PC-9 (cell line): ENCODE measurements at regions not wholly inside any gene's neighbourhood (a gene's known extent, or its start where the extent isn't known, plus 50 kb on each side); places are given as distances from the start of the nearest gene placed in this dataset.
A peak's percentile ranks its signal among the peaks of the same experiment; 100 is the strongest.

Source experiments
- BruUV-seq: library from RNA; stranded (reverse); fragments of 400-500 nt; replicated peaks from 2 replicates; lab custom pipeline; 2021; lab: Mats Ljungman, UMichigan
- CTCF ChIA-PET: fragments of 300-600 bp; sonication (Branson Sonifier 250); formaldehyde crosslinking; loops from one replicate; lab custom pipeline; 2022; ENCODE audit warnings: antibody characterized with exemption; lab: Charles Lee
- POLR2A ChIA-PET: fragments of 300-600 bp; sonication (Branson Sonifier 250); formaldehyde crosslinking; loops from one replicate; lab custom pipeline; 2022; ENCODE audit warnings: antibody characterized with exemption; ENCODE audit not compliant: unreplicated experiment; lab: Charles Lee
- DNase-seq, 2 experiments: peaks; one replicate each; pipeline versions ENCODE4 v3.0.0 to v3.0.0-alpha.2; 2015 to 2022; ENCODE audit warnings: mixed read lengths in 1 of 2
- H2AFZ ChIP-seq: fragments of 200-600 bp; sonication (generic); 2 replicates; pipeline ENCODE4 v1.8.1; 2017; ENCODE audit warnings: antibody characterized with exemption
- H3F3A ChIP-seq: fragments of 200-600 bp; sonication (generic); 2 replicates; pipeline ENCODE4 v1.8.1; 2017; ENCODE audit warnings: antibody characterized with exemption, mild to moderate bottlenecking, low read depth; ENCODE audit not compliant: insufficient read depth
- H3K27ac ChIP-seq: fragments of 200-600 bp; sonication (generic); 2 replicates; pipeline ENCODE4 v1.6.1; 2016; ENCODE audit warnings: mixed run types
- H3K27me3 ChIP-seq: fragments of 200-600 bp; sonication (generic); 2 replicates; pipeline ENCODE4 v1.6.1; 2016; ENCODE audit warnings: low read depth, mixed run types; ENCODE audit not compliant: insufficient read depth
- H3K36me3 ChIP-seq: fragments of 200-600 bp; sonication (generic); 2 replicates; pipeline ENCODE4 v1.6.1; 2016; ENCODE audit warnings: low read depth, mixed run types
- H3K4me1 ChIP-seq: fragments of 200-600 bp; sonication (generic); replicated peaks from 2 replicates; pipeline ENCODE4 v1.6.1; 2016; ENCODE audit warnings: mixed run types; ENCODE audit not compliant: insufficient read depth
- H3K4me2 ChIP-seq: fragments of 200-600 bp; sonication (generic); 2 replicates; pipeline ENCODE4 v1.6.1; 2017; ENCODE audit warnings: mixed run types
- H3K4me3 ChIP-seq: fragments of 200-600 bp; sonication (generic); 2 replicates; pipeline ENCODE4 v1.6.1; 2016; ENCODE audit warnings: mixed run types
- H3K79me2 ChIP-seq: fragments of 200-600 bp; sonication (generic); 2 replicates; pipeline ENCODE4 v1.6.1; 2017; ENCODE audit warnings: low read depth, mixed run types
- H3K9me2 ChIP-seq: fragments of 200-600 bp; sonication (generic); 2 replicates; pipeline ENCODE4 v1.8.1; 2017; ENCODE audit warnings: mild to moderate bottlenecking; ENCODE audit not compliant: insufficient read depth
- H3K9me3 ChIP-seq: fragments of 200-600 bp; sonication (generic); 2 replicates; pipeline ENCODE4 v1.8.1; 2016; ENCODE audit warnings: low read depth; ENCODE audit not compliant: insufficient read depth
- H4K20me1 ChIP-seq: fragments of 200-600 bp; sonication (generic); 2 replicates; pipeline ENCODE4 v1.8.1; 2017; ENCODE audit not compliant: insufficient read depth
- EZH2 ChIP-seq: fragments of 200-600 bp; sonication (generic); IDR thresholded peaks from 2 replicates; pipeline ENCODE4 v1.8.0; 2017; ENCODE audit warnings: antibody characterized with exemption, low read depth
- intact Hi-C: fragments of 100-400 bp; cut with micrococcal nuclease; formaldehyde crosslinking; loops from one replicate; pipeline ENCODE4 v1.10.0; 2022; ENCODE audit not compliant: unreplicated experiment
- TF ChIP-seq, protein P1 (sequence below): fragments of 200-600 bp; sonication (generic); conservative IDR thresholded peaks from 2 replicates; pipeline ENCODE4 v1.6.1; 2017; ENCODE audit warnings: mixed run types, antibody characterized with exemption, mild to moderate bottlenecking, moderate library complexity

DNA sequence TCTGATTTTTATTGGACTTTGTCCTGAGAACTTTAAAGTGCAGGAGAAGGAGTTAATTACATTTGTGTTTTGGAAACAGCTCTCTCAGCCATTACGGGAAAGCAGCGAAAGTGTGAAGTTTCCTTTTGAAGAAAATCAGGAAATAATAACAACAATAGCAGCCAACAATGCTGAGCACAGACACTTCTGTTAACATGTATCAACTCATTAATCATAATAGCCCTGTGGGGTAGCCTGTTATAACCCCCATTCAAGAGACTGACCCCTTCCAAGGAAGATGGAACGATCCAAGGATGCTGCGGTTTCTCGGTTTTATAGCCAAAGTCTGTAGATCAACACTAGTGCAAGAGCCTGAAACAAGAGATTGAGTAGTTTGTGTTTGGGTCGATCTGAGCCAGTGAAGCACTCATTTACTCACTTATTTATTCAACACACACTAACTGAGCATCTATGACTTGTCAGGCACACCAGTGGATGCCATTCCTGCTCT lies 195.5 kb downstream of the DRD1 start:
- no peak for DNase-seq
- Histone ChIP-seq H4K20me1 (no peaks in the 10 kb centered on the region), H3K79me2 (no peaks in the 10 kb centered on the region), H3K4me1 (no peaks in the 10 kb centered on the region), H3K9me2 (no peaks in the 10 kb centered on the region), H3K9me3 (no peaks in the 10 kb centered on the region), H2AFZ (no peak overlapping the region), H3K4me3 (no peak overlapping the region), H3K36me3 (no peaks in the 10 kb centered on the region), H3K27me3 (0 out of 2 replicates have a peak, but pooled peaks cover 9% of the 10 kb centered on the region), H3F3A (no peaks in the 10 kb centered on the region), H3K27ac (no peak overlapping the region), H3K4me2 (no peak overlapping the region)
- ChIA-PET CTCF (no interaction called here), POLR2A (no interaction called here)
- intact Hi-C loops: no loop called here
- BruUV-seq: no TSS peak
- TF ChIP-seq, protein P1, sequence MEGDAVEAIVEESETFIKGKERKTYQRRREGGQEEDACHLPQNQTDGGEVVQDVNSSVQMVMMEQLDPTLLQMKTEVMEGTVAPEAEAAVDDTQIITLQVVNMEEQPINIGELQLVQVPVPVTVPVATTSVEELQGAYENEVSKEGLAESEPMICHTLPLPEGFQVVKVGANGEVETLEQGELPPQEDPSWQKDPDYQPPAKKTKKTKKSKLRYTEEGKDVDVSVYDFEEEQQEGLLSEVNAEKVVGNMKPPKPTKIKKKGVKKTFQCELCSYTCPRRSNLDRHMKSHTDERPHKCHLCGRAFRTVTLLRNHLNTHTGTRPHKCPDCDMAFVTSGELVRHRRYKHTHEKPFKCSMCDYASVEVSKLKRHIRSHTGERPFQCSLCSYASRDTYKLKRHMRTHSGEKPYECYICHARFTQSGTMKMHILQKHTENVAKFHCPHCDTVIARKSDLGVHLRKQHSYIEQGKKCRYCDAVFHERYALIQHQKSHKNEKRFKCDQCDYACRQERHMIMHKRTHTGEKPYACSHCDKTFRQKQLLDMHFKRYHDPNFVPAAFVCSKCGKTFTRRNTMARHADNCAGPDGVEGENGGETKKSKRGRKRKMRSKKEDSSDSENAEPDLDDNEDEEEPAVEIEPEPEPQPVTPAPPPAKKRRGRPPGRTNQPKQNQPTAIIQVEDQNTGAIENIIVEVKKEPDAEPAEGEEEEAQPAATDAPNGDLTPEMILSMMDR: no peak
- no peak for TF ChIP-seq EZH2

- Histone ChIP-seq H3K27ac (peak overlapping the region; percentile 20; the same call in 1 of the 2 replicates), H3K4me1 (no peaks in the 10 kb centered on the region), H3F3A (no peaks in the 10 kb centered on the region), H2AFZ (no peak overlapping the region), H3K4me3 (no peak overlapping the region), H4K20me1 (no peaks in the 10 kb centered on the region), H3K27me3 (0 out of 2 replicates have a peak, but pooled peaks cover 11% of the 10 kb centered on the region), H3K9me3 (no peaks in the 10 kb centered on the region), H3K36me3 (no peaks in the 10 kb centered on the region), H3K9me2 (no peaks in the 10 kb centered on the region), H3K79me2 (no peaks in the 10 kb centered on the region), H3K4me2 (peak overlapping the region; percentile 14; the same call in 1 of the 2 replicates)
- no peak for TF ChIP-seq EZH2
- TF ChIP-seq, protein P1: no peak
- POLR2A ChIA-PET: no interaction called here
- DNase-seq: no peak
- CTCF ChIA-PET: no interaction called here
- BruUV-seq: no TSS peak
- intact Hi-C loops: no loop called here
These were observed 197.0 kb downstream of the DRD1 start for GRCh38 chr5:175246889-175247520.

GRCh38 chr5:175246242-175246888 lies 197.6 kb downstream of the DRD1 start:
- Histone ChIP-seq H3K9me2 (no peaks in the 10 kb centered on the region), H4K20me1 (no peaks in the 10 kb centered on the region), H3K4me3 (no peak overlapping the region), H2AFZ (no peak overlapping the region), H3K4me1 (no peaks in the 10 kb centered on the region), H3K27me3 (0 out of 2 replicates have a peak, but pooled peaks cover 16% of the 10 kb centered on the region), H3K36me3 (no peaks in the 10 kb centered on the region), H3K79me2 (no peaks in the 10 kb centered on the region), H3K27ac (peak overlapping the region; percentile 20; the same call in 1 of the 2 replicates), H3K4me2 (no peak overlapping the region; the same call in 1 of the 2 replicates), H3K9me3 (no peaks in the 10 kb centered on the region), H3F3A (no peaks in the 10 kb centered on the region)
- ChIA-PET POLR2A (no interaction called here), CTCF (no interaction called here)
- peak in 1 of 2 experiments; percentile 70 for DNase-seq
- TF ChIP-seq, protein P1: no peak
- no peak for TF ChIP-seq EZH2
- intact Hi-C loops: no loop called here
- no TSS peak for BruUV-seq
